Ishikawa (cell line): ENCODE measurements at regions not wholly inside any gene's neighbourhood (a gene's known extent, or its start where the extent isn't known, plus 50 kb on each side); places are given as distances from the start of the nearest gene placed in this dataset.

Experiments
- CEBPB ChIP-seq: IDR thresholded peaks from 2 replicates; pipeline ENCODE4 v1.6.1; 2012
- CREB1 ChIP-seq: IDR thresholded peaks from 2 replicates; pipeline ENCODE4 v1.6.1; 2012; ENCODE audit warnings: low read depth
- EGR1 ChIP-seq: IDR thresholded peaks from 2 replicates; pipeline ENCODE4 v1.6.1; 2012
- EP300 ChIP-seq: IDR thresholded peaks from 2 replicates; pipeline ENCODE4 v1.6.1; 2012; ENCODE audit warnings: borderline replicate concordance
- FOXM1 ChIP-seq: IDR thresholded peaks from 2 replicates; pipeline ENCODE4 v1.6.1; 2012; ENCODE audit warnings: low read depth, borderline replicate concordance
- NFIC ChIP-seq: IDR thresholded peaks from 2 replicates; pipeline ENCODE4 v1.6.1; 2012
- RAD21 ChIP-seq: IDR thresholded peaks from 2 replicates; pipeline ENCODE4 v1.6.1; 2012; ENCODE audit warnings: low read depth
- TAF1 ChIP-seq: IDR thresholded peaks from 2 replicates; pipeline ENCODE4 v1.6.1; 2012; ENCODE audit warnings: low read depth, mild to moderate bottlenecking
- TCF12 ChIP-seq: IDR thresholded peaks from 2 replicates; pipeline ENCODE4 v1.6.1; 2012; ENCODE audit warnings: low read depth
- TEAD4 ChIP-seq: IDR thresholded peaks from 2 replicates; pipeline ENCODE4 v1.6.1; 2012
- YY1 ChIP-seq: IDR thresholded peaks from 2 replicates; pipeline ENCODE4 v1.6.1; 2012; ENCODE audit warnings: low read depth
- ZBTB7A ChIP-seq: IDR thresholded peaks from 2 replicates; pipeline ENCODE4 v1.6.1; 2012; ENCODE audit warnings: low read depth
- TF ChIP-seq, protein P1 (sequence below): IDR thresholded peaks from 2 replicates; pipeline ENCODE4 v1.6.1; 2012
- TF ChIP-seq, protein P2 (sequence below): IDR thresholded peaks from 2 replicates; pipeline ENCODE4 v1.6.1; 2012
- TF ChIP-seq, protein P3 (sequence below): IDR thresholded peaks from 2 replicates; pipeline ENCODE4 v1.6.1; 2012; ENCODE audit warnings: low read depth, mild to moderate bottlenecking

- no peak for TF ChIP-seq TEAD4
- TF ChIP-seq TAF1: no peak
- no peak for TF ChIP-seq YY1
- TF ChIP-seq, protein P1, sequence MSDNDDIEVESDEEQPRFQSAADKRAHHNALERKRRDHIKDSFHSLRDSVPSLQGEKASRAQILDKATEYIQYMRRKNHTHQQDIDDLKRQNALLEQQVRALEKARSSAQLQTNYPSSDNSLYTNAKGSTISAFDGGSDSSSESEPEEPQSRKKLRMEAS: no peak
- no peak for TF ChIP-seq EGR1
- TF ChIP-seq ZBTB7A: no peak
Observed at GRCh38 chr2:9697909-9698308, 67.1 kb upstream of the YWHAQ start.

DNA sequence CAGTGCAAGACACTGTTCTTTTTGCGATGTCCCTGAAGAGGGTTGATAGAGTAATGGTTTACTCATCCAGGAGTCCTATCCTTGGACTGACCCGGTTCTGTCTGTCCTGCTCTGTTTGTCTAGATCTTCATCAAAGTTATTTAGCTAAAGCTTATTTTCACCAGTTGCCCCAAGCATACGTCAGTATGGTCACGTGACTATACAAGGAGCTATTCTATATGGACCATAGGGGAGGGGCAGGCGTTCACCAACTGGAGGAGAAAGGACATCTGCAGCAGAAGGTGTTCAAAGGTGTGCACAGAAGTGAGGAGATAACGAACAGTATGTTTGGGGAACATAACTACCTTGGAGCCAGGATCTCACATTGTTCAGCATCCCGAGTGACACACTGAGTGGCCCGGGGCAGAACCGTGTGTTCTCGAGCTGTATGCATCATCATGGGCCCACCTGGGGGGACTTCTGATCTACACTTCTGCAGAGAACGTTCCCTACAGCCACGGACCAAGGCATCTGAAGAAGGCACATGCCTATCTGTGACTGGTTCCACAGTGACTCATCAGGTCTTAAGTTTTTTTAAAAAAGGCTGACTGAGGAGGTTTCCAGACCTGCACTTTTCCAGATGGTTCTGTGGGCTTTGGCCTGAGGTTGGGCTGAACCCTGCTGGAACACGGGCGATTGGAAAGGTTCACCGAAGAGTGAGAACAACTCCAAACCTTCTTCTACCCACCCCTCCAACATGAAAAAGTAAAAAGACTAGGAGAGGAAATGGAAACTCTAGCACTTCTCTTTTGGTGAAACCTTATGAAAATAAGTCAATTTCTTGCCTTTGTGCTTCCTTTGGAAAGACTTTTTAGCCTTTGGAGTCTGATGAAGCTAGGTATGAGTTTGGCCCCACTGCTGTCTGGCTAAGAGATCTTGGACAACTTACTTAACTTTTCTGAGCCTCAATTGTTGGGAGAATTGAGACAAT, 68.6 kb upstream of the YWHAQ start:
- TF ChIP-seq CEBPB: no peak
- TF ChIP-seq TEAD4: no peak
- TF ChIP-seq NFIC: no peak
- TF ChIP-seq FOXM1: no peak
- no peak for TF ChIP-seq ZBTB7A
- TF ChIP-seq TAF1: no peak
- TF ChIP-seq, protein P1: no peak
- TF ChIP-seq TCF12: no peak
- no peak for TF ChIP-seq EP300
- TF ChIP-seq, protein P2, sequence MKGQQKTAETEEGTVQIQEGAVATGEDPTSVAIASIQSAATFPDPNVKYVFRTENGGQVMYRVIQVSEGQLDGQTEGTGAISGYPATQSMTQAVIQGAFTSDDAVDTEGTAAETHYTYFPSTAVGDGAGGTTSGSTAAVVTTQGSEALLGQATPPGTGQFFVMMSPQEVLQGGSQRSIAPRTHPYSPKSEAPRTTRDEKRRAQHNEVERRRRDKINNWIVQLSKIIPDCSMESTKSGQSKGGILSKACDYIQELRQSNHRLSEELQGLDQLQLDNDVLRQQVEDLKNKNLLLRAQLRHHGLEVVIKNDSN: no peak
- TF ChIP-seq EGR1: no peak
- no peak for TF ChIP-seq RAD21
- TF ChIP-seq, protein P3, sequence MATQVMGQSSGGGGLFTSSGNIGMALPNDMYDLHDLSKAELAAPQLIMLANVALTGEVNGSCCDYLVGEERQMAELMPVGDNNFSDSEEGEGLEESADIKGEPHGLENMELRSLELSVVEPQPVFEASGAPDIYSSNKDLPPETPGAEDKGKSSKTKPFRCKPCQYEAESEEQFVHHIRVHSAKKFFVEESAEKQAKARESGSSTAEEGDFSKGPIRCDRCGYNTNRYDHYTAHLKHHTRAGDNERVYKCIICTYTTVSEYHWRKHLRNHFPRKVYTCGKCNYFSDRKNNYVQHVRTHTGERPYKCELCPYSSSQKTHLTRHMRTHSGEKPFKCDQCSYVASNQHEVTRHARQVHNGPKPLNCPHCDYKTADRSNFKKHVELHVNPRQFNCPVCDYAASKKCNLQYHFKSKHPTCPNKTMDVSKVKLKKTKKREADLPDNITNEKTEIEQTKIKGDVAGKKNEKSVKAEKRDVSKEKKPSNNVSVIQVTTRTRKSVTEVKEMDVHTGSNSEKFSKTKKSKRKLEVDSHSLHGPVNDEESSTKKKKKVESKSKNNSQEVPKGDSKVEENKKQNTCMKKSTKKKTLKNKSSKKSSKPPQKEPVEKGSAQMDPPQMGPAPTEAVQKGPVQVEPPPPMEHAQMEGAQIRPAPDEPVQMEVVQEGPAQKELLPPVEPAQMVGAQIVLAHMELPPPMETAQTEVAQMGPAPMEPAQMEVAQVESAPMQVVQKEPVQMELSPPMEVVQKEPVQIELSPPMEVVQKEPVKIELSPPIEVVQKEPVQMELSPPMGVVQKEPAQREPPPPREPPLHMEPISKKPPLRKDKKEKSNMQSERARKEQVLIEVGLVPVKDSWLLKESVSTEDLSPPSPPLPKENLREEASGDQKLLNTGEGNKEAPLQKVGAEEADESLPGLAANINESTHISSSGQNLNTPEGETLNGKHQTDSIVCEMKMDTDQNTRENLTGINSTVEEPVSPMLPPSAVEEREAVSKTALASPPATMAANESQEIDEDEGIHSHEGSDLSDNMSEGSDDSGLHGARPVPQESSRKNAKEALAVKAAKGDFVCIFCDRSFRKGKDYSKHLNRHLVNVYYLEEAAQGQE: no peak
- no peak for TF ChIP-seq YY1
- TF ChIP-seq CREB1: no peak

DNA sequence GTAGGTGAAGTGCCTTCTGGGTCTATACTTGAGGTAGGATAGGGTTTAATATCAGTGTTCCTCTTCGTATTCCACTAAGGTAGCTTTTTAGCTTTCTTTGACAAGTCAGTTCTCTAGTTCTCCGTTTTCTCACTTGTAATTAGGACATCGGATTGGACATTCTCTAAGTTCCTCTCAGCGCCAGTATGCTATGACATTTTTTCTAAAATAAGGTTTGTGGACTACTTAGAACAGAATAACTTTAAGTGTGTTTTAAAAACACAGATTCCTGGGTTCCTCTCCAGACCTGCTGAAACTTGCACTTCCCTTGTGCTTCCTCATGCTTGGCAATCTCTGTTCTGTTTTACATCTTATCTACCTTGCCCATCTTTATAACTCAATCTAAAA, 69.3 kb upstream of the YWHAQ start:
- TF ChIP-seq CREB1 (no peak), FOXM1 (no peak), CEBPB (no peak), EP300 (no peak), EGR1 (no peak), TCF12 (no peak), TAF1 (no peak)
- TF ChIP-seq, protein P1: no peak
- TF ChIP-seq, protein P3: no peak

DNA sequence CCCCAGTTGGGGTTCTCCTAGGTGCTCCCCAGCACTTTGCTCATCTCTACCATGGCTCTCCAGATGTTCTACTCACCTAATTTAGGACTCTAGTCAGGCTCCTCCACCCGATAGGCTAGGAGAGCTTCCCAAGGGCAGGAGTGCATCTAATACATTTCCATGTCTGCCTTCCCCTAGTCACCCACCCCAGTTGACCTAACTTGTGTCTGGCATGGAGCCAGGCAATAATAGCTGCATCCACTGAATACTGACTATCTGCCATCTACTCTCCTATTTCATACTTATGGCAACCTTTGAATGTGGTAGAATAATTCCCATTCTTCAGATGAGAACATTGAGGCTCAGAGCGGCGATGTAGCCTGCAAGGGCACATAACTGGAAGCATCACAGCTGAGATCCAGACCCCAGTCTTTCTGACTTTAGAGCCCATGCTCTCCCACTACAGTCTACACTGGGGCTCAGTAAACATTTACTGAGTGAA, 71.8 kb upstream of the YWHAQ start:
- TF ChIP-seq NFIC: no peak
- TF ChIP-seq YY1: no peak
- TF ChIP-seq, protein P2: no peak
- TF ChIP-seq, protein P3: no peak
- TF ChIP-seq CEBPB: no peak
- TF ChIP-seq CREB1: no peak
- TF ChIP-seq, protein P1: no peak
- no peak for TF ChIP-seq TEAD4
- TF ChIP-seq EP300: no peak
- no peak for TF ChIP-seq EGR1
- TF ChIP-seq ZBTB7A: no peak
